GM18505 (cell line): ENCODE measurements at regions not wholly inside any gene's neighbourhood (a gene's known extent, or its start where the extent isn't known, plus 50 kb on each side); places are given as distances from the start of the nearest gene placed in this dataset.

ENCODE experiments used
- ATAC-seq: cut with Tn5 transposase; IDR thresholded peaks from one replicate; pipeline ENCODE4 v1.9.1; 2021; ENCODE audit not compliant: unreplicated experiment
- POLR2A ChIP-seq: IDR thresholded peaks from 4 replicates; pipeline ENCODE4 v1.6.1; 2011; ENCODE audit warnings: borderline replicate concordance; ENCODE audit not compliant: insufficient read depth, insufficient read length; ENCODE audit errors: extremely low read depth

DNA sequence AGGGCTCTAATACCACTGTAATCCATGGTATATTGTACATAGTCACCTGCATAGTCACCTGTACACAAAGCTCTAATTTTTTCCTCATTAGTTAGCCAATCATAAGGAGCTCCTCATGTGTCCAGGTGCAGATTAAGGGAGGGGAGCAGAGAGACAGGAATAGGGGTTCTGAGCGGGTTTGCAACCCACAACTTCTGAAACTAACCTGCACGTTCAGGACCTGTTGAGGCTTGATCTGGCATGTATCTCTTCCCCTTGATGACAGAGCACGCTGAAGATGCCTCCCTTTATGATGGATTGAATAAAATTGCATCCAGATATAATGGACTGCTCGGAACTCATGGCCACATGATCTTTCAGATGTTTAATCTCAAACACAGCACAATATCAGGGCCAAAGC lies 144.0 kb upstream of the PRNP start:
- no peak for ATAC-seq
- no peak for TF ChIP-seq POLR2A

DNA sequence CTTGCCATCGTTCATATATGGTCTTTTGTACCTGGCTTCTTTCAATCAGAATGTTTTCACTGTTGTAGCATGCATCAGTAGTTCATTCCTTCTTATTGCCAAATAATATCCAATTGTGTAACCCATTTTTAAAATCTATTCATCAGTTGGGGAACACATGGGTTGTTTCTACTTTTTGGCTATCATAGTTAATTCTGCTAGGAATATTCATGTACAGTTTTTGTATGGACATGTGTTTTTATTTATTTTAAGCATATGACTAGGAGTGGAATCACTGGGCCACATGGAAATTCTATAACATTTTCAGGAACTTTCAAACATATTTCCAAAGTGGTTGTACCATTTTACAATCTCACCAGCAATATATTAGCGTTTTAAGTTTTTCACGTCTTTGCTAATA lies 151.9 kb upstream of the PRNP start:
- ATAC-seq = no peak
- TF ChIP-seq POLR2A = no peak

DNA sequence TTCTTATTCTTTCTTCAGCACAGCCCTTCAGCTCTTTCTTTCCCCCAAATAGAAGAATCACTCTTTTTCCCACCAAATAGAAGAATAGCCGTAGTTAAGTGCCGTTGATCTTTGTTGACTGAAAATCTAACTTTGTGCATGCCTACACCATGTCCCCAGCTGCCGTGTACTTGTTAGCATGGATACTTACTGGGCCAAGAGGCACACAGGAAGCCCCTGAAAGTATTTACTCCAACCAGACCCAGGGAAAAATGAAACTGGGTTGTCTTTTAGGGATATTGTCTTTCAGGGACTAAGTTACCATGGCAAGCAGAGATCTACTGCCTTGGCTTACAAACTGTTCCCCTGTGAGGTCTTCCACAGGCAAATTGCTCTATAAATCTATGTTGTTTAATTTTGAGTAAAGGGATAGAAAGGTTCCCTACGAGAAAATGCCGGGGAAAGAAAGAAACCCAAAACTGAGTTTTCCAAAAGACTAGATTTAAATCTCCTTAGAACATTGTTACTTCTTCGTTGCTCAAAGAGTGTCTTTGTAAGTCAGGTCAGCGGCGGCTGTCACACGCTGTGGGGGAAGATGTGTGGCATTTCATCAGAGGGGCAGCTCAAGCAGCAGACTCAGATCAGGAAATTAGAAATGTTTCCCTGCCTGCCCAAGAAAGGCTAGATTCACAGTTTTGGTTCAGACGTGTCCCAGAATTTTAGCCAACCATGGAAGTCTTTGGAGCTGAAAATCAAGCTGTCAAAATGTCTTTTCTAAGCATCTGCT lies 152.7 kb upstream of the PRNP start:
- TF ChIP-seq POLR2A = no peak
- no peak for ATAC-seq

DNA sequence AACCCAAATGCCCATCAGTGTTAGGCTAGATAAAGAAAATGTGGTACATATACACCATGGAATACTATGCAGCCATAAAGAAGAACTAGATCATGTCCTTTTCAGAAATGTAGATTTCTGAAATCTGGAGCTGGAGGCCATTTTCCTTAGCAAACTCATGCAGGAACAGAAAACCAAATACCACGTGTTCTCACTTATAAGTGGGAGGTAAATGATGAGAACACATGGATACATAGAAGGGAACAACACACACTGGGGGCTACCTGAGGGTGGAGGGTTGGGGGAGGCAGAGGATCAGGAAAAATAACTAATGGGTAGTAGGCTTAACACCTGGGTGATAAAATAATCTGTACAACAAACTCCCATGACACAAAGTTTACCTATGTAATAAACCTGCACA lies 153.5 kb upstream of the PRNP start:
- no peak for TF ChIP-seq POLR2A
- no peak for ATAC-seq

DNA sequence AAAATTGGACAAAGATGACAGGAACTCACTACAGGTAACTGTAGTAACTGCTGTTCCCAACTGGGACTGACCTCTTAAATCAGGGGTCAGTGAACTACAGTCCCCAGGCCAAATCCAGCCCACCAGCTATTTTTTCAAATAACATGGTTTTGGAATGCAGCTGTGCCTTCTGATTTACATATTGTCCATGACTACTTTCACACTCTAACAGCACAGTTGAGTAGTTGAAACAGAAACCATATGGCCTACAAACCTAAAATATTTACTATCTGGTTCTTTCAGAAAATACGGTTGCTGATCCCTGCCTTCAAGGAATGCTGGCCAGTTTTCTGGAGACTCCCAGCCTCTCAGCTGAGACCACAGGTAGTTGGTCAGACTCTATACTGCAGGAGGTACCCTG lies 161.5 kb upstream of the PRNP start:
- ATAC-seq = no peak
- TF ChIP-seq POLR2A = no peak

DNA sequence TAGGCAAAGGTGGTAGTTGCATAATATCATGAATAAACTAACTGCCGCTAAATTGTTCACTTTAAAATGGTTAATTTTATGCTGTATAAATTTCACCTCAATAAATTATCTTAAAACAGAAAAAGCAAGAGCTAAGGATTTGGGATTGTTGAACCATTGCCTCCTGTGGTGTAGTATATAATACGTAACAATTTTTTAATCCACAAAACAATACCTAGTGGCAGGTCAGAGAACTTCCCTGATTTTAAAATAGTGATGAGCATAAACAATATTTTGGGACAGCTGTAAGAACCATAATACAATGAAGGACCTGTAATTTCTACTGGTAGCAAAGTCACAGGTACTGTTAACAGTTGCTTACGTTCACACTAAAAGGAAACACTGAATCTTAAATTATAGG lies 161.9 kb upstream of the PRNP start:
- no peak for ATAC-seq
- TF ChIP-seq POLR2A = no peak

DNA sequence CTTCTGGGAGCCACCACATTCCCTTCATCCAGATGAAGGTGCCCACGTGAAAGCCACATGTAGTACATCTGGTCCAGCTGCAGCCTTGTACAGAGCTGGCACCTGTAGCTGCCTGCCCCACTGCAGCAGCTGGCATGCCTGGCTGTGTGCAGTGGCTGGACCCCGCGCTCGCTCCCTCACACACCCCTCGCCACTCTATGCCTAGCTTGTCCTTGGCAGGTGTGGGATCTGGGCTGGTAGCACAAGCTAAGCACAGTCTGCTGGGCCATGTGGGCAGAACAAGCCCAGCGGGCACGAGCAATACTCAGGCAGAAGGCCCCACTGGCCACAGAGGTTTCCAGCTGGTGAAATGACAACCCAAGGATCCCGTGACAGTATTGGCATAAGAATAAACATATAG lies 163.9 kb upstream of the PRNP start:
- no peak for TF ChIP-seq POLR2A
- no peak for ATAC-seq

DNA sequence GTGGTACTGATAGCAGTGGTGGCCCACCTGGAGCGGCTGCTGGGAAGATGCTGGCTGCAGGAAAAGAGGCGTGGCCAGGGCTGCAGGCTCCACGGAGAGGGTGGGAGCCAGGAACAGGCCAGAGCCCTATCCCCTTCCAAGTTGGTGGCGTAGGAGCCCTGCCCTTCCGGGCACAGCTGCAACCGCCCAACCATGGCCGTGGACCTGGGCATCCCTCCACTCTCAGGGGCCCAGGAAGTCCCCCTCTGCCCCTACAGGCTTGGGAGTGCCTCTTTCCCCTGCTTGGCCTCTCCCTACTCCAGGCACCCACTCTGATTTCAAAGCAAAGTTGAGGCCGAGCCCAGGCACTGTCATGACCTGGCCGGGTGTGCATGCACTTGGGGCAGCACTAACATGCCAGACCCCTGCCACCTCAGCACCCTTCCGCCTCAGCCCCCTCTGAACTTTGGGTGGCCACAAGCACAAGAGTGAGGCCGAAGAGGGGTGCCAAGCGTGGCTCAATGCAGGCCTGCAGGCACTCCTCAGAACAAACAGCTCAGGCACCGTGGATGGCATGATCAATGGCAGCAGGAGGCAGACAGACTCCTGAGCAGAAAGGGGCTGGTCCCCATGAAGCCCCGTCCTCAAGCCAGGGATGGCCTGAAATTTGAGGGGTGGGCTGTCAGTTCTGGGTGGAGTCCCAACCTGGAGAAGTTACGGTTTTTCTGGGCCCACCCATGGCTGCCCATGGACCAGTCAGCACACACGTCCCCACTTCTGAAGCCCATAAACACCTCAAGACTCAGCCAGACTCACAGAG lies 164.9 kb upstream of the PRNP start:
- ATAC-seq = no peak
- no peak for TF ChIP-seq POLR2A

DNA sequence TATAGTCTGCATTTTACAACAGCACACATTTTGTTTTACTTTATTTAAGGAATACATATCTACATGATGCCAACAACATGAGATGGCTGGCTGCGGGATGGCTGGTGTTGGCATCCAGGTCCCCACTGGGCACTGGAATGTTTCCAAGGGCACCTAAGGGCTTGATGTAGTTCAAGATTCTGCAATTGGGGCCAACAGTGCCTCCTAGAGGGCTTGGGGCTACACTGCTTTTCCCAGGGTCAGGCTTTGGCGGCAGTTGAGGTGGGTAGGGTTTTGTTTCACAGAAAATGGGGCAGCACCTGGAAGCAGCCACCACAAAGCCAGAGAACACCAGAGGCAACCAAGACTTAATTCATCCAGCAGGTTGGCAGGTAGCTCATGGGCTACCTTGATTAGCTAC lies 166.7 kb upstream of the PRNP start:
- no peak for ATAC-seq
- TF ChIP-seq POLR2A = no peak

DNA sequence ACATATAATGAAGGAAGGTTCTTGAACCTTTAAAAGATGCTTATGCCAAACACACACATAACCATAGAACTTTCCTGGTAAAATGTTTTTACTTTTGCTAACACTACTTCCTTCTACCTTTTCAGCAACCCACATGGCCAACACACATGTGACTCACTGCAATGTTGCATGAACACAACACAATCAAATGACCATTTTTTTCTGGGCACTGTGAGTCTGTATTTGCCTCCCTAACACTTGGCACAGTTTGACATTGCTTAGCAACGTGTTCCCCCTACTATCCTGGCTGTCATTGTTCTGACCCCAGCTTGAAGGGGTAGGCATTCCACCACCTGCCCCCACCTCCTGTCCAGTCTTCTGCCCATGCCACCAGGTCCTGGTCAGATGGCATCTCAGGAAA lies 169.4 kb upstream of the PRNP start:
- no peak for ATAC-seq
- no peak for TF ChIP-seq POLR2A

DNA sequence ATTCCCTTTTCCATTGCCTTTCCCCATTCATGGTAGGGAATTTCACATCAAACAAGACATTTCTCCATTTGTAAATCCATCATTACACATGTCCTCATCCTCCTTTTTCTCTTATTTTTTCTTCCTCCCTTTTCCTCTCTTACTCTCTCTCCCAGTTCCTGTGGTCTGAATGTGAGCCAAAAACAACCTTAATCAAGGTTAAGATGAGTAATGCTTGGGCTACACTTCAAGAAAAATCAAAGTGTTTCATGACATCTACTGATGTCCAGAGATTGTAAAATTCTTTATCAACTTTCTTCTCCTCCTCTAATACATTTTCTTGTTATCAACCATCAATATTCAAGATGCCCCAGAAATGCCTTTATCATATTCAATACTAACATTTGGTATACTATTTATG lies 172.5 kb upstream of the PRNP start:
- TF ChIP-seq POLR2A = no peak
- ATAC-seq = no peak

DNA sequence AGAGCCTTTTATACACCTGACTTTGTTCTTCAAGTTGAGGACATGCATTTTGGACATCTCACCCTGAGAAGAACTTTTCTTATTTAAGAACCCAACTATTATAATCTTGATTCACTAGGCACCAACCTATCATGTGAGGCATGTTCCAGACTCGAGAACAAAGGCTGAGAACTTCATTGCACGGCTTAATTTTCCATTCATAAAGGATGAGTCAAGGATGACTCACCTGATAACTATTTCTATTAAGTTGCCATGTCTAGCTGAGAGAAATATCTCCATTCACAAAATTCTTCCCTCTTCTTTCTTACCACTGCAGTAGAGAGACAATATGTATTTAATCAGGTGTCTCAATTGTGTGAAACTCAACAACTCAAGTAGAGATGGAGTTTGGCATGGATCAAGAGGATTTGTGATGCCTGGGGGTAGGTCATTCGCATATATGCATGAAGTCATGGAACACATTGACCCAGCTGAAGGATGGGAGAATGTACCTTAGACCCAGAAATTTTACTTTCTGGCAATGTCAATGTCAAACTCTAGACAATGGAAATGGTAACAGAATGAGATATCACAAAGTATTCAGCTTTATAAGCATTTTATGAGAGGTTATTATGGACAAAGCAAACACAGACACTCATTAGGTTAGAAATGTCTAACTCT lies 173.2 kb upstream of the PRNP start:
- no peak for TF ChIP-seq POLR2A
- ATAC-seq = no peak

DNA sequence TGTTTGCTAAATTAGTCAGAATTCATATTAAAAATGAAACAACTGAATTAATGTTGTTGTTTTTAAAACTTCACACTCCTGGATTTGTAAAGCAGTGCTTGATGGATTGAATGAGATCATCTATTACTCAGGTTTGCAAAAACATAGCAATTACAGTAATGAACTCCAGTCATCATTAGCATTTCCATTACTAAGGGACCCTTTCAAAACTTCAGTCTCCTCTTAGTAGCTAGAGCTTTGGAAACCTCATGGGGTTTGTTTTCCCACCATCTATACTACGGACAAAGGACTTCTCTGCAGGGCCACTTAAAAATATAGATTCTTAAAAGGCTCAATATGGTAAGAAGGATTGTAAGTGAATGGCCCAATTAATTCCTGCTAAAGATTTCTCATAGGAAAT lies 174.5 kb upstream of the PRNP start:
- no peak for TF ChIP-seq POLR2A
- ATAC-seq = no peak

DNA sequence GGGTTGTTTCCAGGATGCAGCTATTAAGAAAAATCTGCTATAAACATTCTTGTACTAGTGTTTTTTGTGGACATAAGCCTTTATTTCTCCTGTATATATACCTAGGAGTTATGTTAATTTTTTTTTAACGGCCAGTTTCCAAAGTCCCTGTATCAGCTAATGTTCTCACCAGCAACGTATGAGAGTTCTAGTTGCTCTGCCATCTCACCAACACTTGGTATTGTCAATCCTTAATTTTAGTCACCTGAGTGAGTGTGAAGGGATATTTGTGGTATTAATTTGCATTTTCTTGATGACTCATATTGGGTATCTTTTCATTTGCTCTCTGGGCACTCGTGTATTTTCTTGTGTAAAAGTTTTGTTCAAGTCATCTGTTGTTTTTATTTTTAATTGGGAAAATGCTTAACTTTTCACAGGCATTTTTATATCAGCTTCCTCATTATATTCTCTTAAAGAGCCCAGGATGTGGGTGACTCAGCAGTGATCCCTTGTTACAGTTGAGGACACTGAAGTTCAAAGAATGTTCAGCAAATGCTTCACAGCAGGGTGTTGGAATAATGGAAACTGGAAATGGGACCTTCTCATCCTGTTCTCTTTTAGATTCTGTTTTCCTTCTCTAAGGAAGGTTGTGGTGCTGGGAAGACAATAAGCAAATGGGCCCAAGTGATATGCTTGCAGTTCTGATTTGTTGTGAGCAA lies 176.3 kb upstream of the PRNP start:
- no peak for ATAC-seq
- TF ChIP-seq POLR2A = no peak

DNA sequence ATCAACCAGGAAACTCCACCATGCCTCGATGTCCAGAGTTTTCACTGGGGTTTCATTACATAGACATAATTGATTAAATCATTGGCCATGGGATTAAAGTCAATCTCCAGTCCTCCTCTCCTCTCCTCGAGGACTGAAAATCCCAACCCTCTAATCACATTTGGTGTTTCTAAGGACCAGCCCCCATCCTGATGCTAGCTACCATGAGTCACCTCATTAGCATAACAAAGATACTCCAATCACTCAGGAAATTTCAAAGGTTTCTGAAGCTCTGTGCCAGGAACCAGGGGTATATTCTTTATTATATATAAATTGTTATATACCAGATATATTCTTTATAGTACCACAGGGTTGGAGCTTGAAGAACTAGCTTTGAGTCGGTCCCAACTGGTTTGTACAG lies 177.5 kb upstream of the PRNP start:
- no peak for TF ChIP-seq POLR2A
- ATAC-seq = no peak
